ENCODE measurements at regions not wholly inside any gene's neighbourhood (a gene's known extent, or its start where the extent isn't known, plus 50 kb on each side); places are given as distances from the start of the nearest gene placed in this dataset.

DNA sequence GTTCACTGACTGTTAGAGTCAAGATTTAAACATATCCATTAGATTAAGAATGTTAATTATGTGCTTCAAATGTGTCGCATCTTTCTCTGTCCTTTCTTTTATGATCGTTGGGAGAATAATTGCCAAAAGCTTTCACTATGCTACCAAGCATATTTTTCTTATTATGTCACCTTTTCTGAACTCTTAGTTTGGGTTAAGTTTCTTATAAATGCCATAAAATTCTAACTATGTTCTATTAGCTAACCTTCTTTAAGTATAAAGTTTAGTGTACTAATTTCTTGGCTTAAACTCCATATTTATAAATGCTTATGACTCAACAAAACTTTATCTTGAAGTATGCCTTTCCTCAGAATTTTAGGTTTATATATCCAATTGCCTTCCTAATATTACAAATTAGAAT lies 1759.4 kb downstream of the PCDH9 start:
- TF ChIP-seq, protein P1, sequence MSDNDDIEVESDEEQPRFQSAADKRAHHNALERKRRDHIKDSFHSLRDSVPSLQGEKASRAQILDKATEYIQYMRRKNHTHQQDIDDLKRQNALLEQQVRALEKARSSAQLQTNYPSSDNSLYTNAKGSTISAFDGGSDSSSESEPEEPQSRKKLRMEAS (IDR thresholded peaks at IDR 0.05) = no peak
- TF ChIP-seq FOSL1 (IDR thresholded peaks at IDR 0.05; ENCODE audit: low read depth) = no peak
- Histone ChIP-seq H3K9me3 (ENCODE audit: control insufficient read depth in 1 of 2, insufficient read depth in 1 of 2, low read depth in 1 of 2, low read length in 2 of 2) (no peaks in the 10 kb centered on the region), H2AFZ (ENCODE audit: low read depth, low read length, poor library complexity, severe bottlenecking) (no peak overlapping the region), H3K27me3 (ENCODE audit: insufficient read depth, low read length) (no peaks in the 10 kb centered on the region), H3K9ac (ENCODE audit: low read length) (no peak overlapping the region), H4K20me1 (ENCODE audit: insufficient read depth) (no peaks in the 10 kb centered on the region), H3K9me2 (ENCODE audit: insufficient read depth) (no peaks in the 10 kb centered on the region), H3K4me3 (replicated peaks in 1 of 2; ENCODE audit: low read depth in 1 of 2, low read length in 2 of 2) (no peak overlapping the region), H3K36me3 (ENCODE audit: control insufficient read depth in 1 of 2, insufficient read depth in 2 of 2, low read length in 2 of 2) (no peaks in the 10 kb centered on the region), H3K4me2 (ENCODE audit: low read length) (no peak overlapping the region), H3K27ac (ENCODE audit: low read depth, low read length) (no peak overlapping the region), H3K79me2 (ENCODE audit: insufficient read depth, low read length) (no peaks in the 10 kb centered on the region), H3K4me1 (ENCODE audit: control insufficient read depth in 1 of 2, insufficient read depth in 2 of 2, low read length in 2 of 2) (no peaks in the 10 kb centered on the region)
- CTCF ChIA-PET = no interaction called here
- RAD21 ChIA-PET (ENCODE audit: low non-redundant PET in 1 of 2, low total read pairs in 2 of 2, uncharacterized antibody in 2 of 2, unreplicated experiment in 2 of 2) = no interaction called here
- no TSS peak for BruUV-seq (replicated peaks)
- DNase-seq (ENCODE audit: low read depth, low spot score) (no peak), ATAC-seq (no peak)
- intact Hi-C loops (cut with micrococcal nuclease) = no loop called here
- POLR2A ChIA-PET = no interaction called here

GRCh38 chr13:65468628-65469027 lies 1761.5 kb downstream of the PCDH9 start:
- Histone ChIP-seq H3K9ac (ENCODE audit: low read length) (no peak overlapping the region), H3K79me2 (ENCODE audit: insufficient read depth, low read length) (no peaks in the 10 kb centered on the region), H3K4me2 (ENCODE audit: low read length) (no peak overlapping the region), H3K27me3 (ENCODE audit: insufficient read depth, low read length) (no peaks in the 10 kb centered on the region), H3K9me3 (ENCODE audit: control insufficient read depth in 1 of 2, insufficient read depth in 1 of 2, low read depth in 1 of 2, low read length in 2 of 2) (no peaks in the 10 kb centered on the region), H3K4me1 (ENCODE audit: control insufficient read depth in 1 of 2, insufficient read depth in 2 of 2, low read length in 2 of 2) (no peaks in the 10 kb centered on the region), H3K36me3 (ENCODE audit: control insufficient read depth in 1 of 2, insufficient read depth in 2 of 2, low read length in 2 of 2) (no peaks in the 10 kb centered on the region), H2AFZ (ENCODE audit: low read depth, low read length, poor library complexity, severe bottlenecking) (no peak overlapping the region), H4K20me1 (ENCODE audit: insufficient read depth) (no peaks in the 10 kb centered on the region), H3K27ac (ENCODE audit: low read depth, low read length) (no peak overlapping the region), H3K9me2 (ENCODE audit: insufficient read depth) (no peaks in the 10 kb centered on the region), H3K4me3 (replicated peaks in 1 of 2; ENCODE audit: low read depth in 1 of 2, low read length in 2 of 2) (no peak overlapping the region)
- no TSS peak for BruUV-seq (replicated peaks)
- no peak for ATAC-seq
- intact Hi-C loops (cut with micrococcal nuclease) = no loop called here
- POLR2A ChIA-PET = no interaction called here
- CTCF ChIA-PET = no interaction called here
- no peak for DNase-seq (ENCODE audit: low read depth, low spot score)
- RAD21 ChIA-PET (ENCODE audit: low non-redundant PET in 1 of 2, low total read pairs in 2 of 2, uncharacterized antibody in 2 of 2, unreplicated experiment in 2 of 2) = no interaction called here
- TF ChIP-seq YY1 (IDR thresholded peaks at IDR 0.05; ENCODE audit: extremely low read depth, insufficient replicate concordance, low read depth, low read length) = no peak
- TF ChIP-seq ZNF274 (IDR thresholded peaks at IDR 0.05; ENCODE audit: low read depth, low read length) = no peak
- no peak for TF ChIP-seq ZBTB33 (IDR thresholded peaks at IDR 0.05; ENCODE audit: extremely low read depth, insufficient replicate concordance, low read length)
- TF ChIP-seq FOSL1 (IDR thresholded peaks at IDR 0.05; ENCODE audit: low read depth) = no peak
- no peak for TF ChIP-seq SP1 (IDR thresholded peaks at IDR 0.05; ENCODE audit: low read depth)
- no peak for TF ChIP-seq EGR1 (IDR thresholded peaks at IDR 0.05; ENCODE audit: low read depth)
- TF ChIP-seq, protein P1 (IDR thresholded peaks at IDR 0.05) = no peak
- TF ChIP-seq CEBPB (IDR thresholded peaks at IDR 0.05; ENCODE audit: low read depth) = no peak
- no peak for TF ChIP-seq CTCF (IDR thresholded peaks at IDR 0.05 in 2 of 3, conservative IDR thresholded peaks at IDR 0.05 in 1 of 3; ENCODE audit: borderline replicate concordance in 1 of 3, insufficient read depth in 1 of 3, low read depth in 2 of 3, low read length in 2 of 3)
- TF ChIP-seq SIN3A (IDR thresholded peaks at IDR 0.05; ENCODE audit: low read depth) = no peak
- no peak for TF ChIP-seq ATF3 (IDR thresholded peaks at IDR 0.05)
- TF ChIP-seq SRF (IDR thresholded peaks at IDR 0.05; ENCODE audit: low read depth) = no peak
- no peak for TF ChIP-seq ELF1 (IDR thresholded peaks at IDR 0.05; ENCODE audit: borderline replicate concordance, low read depth)
- TF ChIP-seq POLR2A (IDR thresholded peaks at IDR 0.05; ENCODE audit: borderline replicate concordance, extremely low read depth, insufficient read depth, insufficient read length) = no peak
- TF ChIP-seq EZH2 (IDR thresholded peaks at IDR 0.05) = no peak
- TF ChIP-seq ZFX (IDR thresholded peaks at IDR 0.05) = no peak
- TF ChIP-seq RAD21 (IDR thresholded peaks at IDR 0.05; ENCODE audit: low read depth) = no peak

Data from HCT116 (cell line).